SK-N-SH treated with all-trans-retinoic acid at 6 μM for 48 hours (cell line): ENCODE measurements at regions not wholly inside any gene's neighbourhood (a gene's known extent, or its start where the extent isn't known, plus 50 kb on each side); places are given as distances from the start of the nearest gene placed in this dataset.

Experiments used
- ATAC-seq: fragments of 200-7000 bp; cut with Tn5 transposase; 3 replicates; pipeline ENCODE4 v1.9.1; 2020; ENCODE audit warnings: mild to moderate bottlenecking, moderate library complexity
- ARNTL ChIP-seq: fragments of 450-650 bp; formaldehyde crosslinking; IDR thresholded peaks from 2 replicates; pipeline ENCODE4 v1.5.0; 2020; ENCODE audit warnings: low read depth, mild to moderate bottlenecking, moderate library complexity, borderline replicate concordance
- BACH2 ChIP-seq: fragments of 250-450 bp; sonication (Bioruptor Pico); IDR thresholded peaks from 2 replicates; pipeline ENCODE4 v1.9.0; 2021; ENCODE audit warnings: mild to moderate bottlenecking, borderline replicate concordance
- CREB5 ChIP-seq: fragments of 250-450 bp; sonication (Bioruptor Pico); IDR thresholded peaks from 2 replicates; pipeline ENCODE4 v1.5.1; 2020; ENCODE audit warnings: low read depth, mild to moderate bottlenecking, moderate library complexity
- CSDC2 ChIP-seq: fragments of 250-450 bp; sonication (Bioruptor Pico); IDR thresholded peaks from 2 replicates; pipeline ENCODE4 v1.5.0; 2020; ENCODE audit warnings: mild to moderate bottlenecking, moderate library complexity
- CSRNP3 ChIP-seq: fragments of 250-450 bp; sonication (Bioruptor Pico); IDR thresholded peaks from 2 replicates; pipeline ENCODE4 v1.5.1; 2021; ENCODE audit warnings: mild to moderate bottlenecking, moderate library complexity
- ESRRG ChIP-seq: fragments of 250-450 bp; sonication (Bioruptor Pico); IDR thresholded peaks from 2 replicates; pipeline ENCODE4 v1.6.1; 2021; ENCODE audit warnings: mild to moderate bottlenecking
- GLIS3 ChIP-seq: fragments of 250-450 bp; sonication (Bioruptor Pico); IDR thresholded peaks from 2 replicates; pipeline ENCODE4 v1.5.0; 2020; ENCODE audit warnings: mild to moderate bottlenecking, moderate library complexity
- OSR1 ChIP-seq: fragments of 250-450 bp; sonication (Bioruptor Pico); IDR thresholded peaks from 2 replicates; pipeline ENCODE4 v1.8.0; 2022; ENCODE audit warnings: moderate library complexity, mild to moderate bottlenecking, inconsistent platforms
- POU6F1 ChIP-seq: fragments of 250-450 bp; sonication (Bioruptor Pico); IDR thresholded peaks from 2 replicates; pipeline ENCODE4 v1.8.0; 2021; ENCODE audit warnings: low read depth, mild to moderate bottlenecking, moderate library complexity, borderline replicate concordance
- PPARA ChIP-seq: fragments of 250-450 bp; sonication (Bioruptor Pico); IDR thresholded peaks from 2 replicates; pipeline ENCODE4 v1.5.0; 2020; ENCODE audit warnings: mild to moderate bottlenecking, borderline replicate concordance
- RARB ChIP-seq: fragments of 250-450 bp; sonication (Bioruptor Pico); IDR thresholded peaks from 2 replicates; pipeline ENCODE4 v1.8.0; 2021; ENCODE audit warnings: mild to moderate bottlenecking, moderate library complexity
- SNAI2 ChIP-seq: fragments of 250-450 bp; sonication (Bioruptor Pico); IDR thresholded peaks from 2 replicates; pipeline ENCODE4 v1.5.0; 2020; ENCODE audit warnings: mild to moderate bottlenecking, moderate library complexity
- TCF4 ChIP-seq: fragments of 250-450 bp; sonication (Bioruptor Pico); IDR thresholded peaks from 2 replicates; pipeline ENCODE4 v1.8.0; 2021; ENCODE audit warnings: mild to moderate bottlenecking, moderate library complexity, borderline replicate concordance
- TOX ChIP-seq: fragments of 250-450 bp; sonication (Bioruptor Pico); IDR thresholded peaks from 2 replicates; pipeline ENCODE4 v1.8.0; 2021; ENCODE audit warnings: mild to moderate bottlenecking, moderate library complexity, borderline replicate concordance
- ZFP3 ChIP-seq: fragments of 250-450 bp; sonication (Bioruptor Pico); IDR thresholded peaks from 2 replicates; pipeline ENCODE4 v1.5.0; 2020; ENCODE audit warnings: mild to moderate bottlenecking, moderate library complexity
- ZFP30 ChIP-seq: fragments of 450-650 bp; formaldehyde crosslinking; IDR thresholded peaks from 2 replicates; pipeline ENCODE4 v1.5.0; 2022; ENCODE audit warnings: mild to moderate bottlenecking, moderate library complexity
- ZNF565 ChIP-seq: fragments of 450-650 bp; formaldehyde crosslinking; conservative IDR thresholded peaks from 2 replicates; pipeline ENCODE4 v1.5.0; 2020; ENCODE audit warnings: low read depth, mild to moderate bottlenecking, moderate library complexity
- ZNF70 ChIP-seq: fragments of 450-650 bp; formaldehyde crosslinking; IDR thresholded peaks from 2 replicates; pipeline ENCODE4 v1.5.0; 2020; ENCODE audit warnings: mild to moderate bottlenecking, moderate library complexity
- ZNF8 ChIP-seq: fragments of 450-650 bp; formaldehyde crosslinking; IDR thresholded peaks from 2 replicates; pipeline ENCODE4 v1.5.0; 2020; ENCODE audit warnings: mild to moderate bottlenecking, moderate library complexity

GRCh38 chr5:173496883-173497255 lies 119.6 kb downstream of the BOD1 start:
- ATAC-seq: no peak
- TF ChIP-seq PPARA (CRISPR knock-in tag) (no peak), ZNF565 (CRISPR knock-in tag) (no peak), CREB5 (no peak), TOX (CRISPR knock-in tag) (no peak), SNAI2 (CRISPR knock-in tag) (no peak), CSDC2 (no peak), ZFP30 (no peak), ZFP3 (no peak), TCF4 (CRISPR knock-in tag) (no peak), CSRNP3 (CRISPR knock-in tag) (no peak), POU6F1 (CRISPR knock-in tag) (no peak), ZNF70 (CRISPR knock-in tag) (no peak), OSR1 (CRISPR knock-in tag) (no peak), ESRRG (CRISPR knock-in tag) (no peak), ZNF8 (CRISPR knock-in tag) (no peak), GLIS3 (CRISPR knock-in tag) (no peak), RARB (CRISPR knock-in tag) (no peak)

GRCh38 chr5:173496129-173496882 lies 120.1 kb downstream of the BOD1 start:
- ATAC-seq: no peak

More at GRCh38 chr5:173496129-173496882, 120.1 kb downstream of the BOD1 start:
- TF ChIP-seq CSDC2 (no peak), TCF4 (CRISPR knock-in tag) (no peak), SNAI2 (CRISPR knock-in tag) (no peak), RARB (CRISPR knock-in tag) (no peak), CREB5 (no peak), CSRNP3 (CRISPR knock-in tag) (no peak), BACH2 (CRISPR knock-in tag) (no peak), GLIS3 (CRISPR knock-in tag) (no peak), ARNTL (no peak)
